ENCODE measurements at regions not wholly inside any gene's neighbourhood (a gene's known extent, or its start where the extent isn't known, plus 50 kb on each side); places are given as distances from the start of the nearest gene placed in this dataset.
"Not testable (repeated sequence)": the region's sequence is repeated elsewhere in the genome, so short reads cannot be mapped to it uniquely, and the experiment has no call there.

DNA sequence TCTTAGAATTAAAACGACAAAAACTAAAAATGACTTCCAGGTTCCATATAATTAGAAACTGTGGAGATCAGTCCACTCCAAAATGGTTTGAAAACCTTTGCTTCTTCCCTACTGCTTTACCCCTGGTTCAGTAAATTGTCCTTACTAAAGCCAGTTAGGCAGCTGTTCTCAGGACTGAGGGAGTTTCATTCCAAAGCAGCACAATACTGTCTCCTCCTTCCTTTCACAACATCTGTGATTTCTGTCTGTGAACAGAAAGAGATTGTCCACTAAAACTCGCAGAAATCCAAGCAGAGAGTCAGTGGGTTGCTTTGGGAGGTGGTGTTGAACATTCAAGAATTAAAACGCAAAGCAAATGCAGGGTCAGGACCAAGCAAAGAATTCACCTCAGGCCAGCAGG is 740.8 kb upstream of the ZNF608 start:
- no peak for DNase-seq

DNA sequence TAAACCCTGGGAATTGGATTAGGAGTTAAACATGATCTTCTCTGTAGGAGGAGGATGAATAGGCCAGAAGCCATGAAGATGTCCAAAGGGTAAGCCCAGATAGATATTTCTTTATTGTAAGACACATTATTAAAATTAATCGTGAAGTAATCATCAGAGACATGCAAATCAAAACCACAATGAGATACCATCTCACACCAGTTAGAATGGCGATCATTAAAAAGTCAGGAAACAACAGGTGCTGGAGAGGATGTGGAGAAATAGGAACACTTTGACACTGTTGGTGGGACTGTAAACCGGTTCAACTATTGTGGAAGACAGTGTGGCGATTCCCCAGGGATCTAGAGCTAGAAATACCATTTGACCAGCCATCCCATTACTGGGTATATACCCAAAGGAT is 741.2 kb upstream of the ZNF608 start:
- not testable (repeated sequence) for DNase-seq

DNA sequence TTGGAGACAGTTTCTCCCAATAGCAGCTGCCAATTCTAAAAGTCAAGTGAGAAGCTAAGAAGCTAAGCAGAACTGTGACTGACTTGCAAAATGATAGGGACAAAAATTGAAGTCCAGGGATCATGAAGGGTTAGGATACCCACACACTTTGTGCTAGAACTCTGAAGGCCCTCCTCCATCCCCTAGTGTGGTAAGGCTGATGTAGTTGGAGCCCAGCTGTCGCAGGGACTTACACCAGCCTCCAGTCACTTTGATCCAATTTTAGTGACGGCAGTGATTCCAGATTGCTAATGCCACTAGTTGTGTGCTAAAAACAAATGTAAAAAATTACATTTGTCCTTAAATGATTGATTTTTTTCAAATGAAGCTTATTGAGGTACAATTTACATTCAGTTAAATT is 742.7 kb upstream of the ZNF608 start:
- no peak for DNase-seq

DNA sequence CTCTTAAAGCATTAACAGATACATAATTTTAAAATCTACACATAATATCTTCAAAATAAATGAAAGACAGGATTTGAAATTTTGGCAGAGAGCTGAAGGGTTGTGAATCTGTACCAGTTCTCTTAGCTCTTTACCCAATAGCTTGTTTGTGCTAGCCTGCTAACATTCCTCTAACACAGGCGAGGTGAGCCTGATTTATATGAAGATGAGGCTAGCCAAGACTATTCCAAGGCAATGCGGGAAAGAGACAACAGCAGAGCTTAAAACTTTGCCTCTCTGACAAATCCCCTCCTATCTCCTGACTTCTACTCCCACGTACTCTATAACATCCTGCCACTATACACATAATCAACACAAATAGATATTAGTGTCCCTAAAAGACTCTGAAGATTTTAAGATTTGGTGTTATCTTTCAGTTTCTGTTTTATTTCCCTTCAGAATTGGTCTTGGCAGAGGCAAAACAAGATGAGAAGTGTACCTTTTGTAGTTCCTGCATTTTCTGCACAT is 745.6 kb upstream of the ZNF608 start:
- no peak for DNase-seq

DNA sequence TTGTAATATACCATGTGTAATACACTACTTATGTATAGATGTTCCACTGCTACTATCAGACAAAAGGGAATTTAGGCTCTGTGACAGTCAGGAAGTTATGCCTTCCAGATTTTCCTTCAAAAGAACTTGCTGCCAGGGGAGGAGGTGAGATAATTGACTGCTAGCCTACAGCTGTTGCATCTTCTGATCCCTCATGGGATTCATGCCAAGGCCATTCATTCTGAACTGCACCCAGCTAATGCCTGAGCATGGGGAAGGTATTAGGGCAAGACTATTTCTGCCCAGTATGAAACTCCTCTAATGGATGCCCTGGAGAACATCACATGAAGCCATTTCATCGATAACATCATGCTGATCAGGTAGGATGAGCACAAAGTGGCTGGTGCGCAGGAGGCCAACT is 746.5 kb upstream of the ZNF608 start:
- no peak for DNase-seq

DNA sequence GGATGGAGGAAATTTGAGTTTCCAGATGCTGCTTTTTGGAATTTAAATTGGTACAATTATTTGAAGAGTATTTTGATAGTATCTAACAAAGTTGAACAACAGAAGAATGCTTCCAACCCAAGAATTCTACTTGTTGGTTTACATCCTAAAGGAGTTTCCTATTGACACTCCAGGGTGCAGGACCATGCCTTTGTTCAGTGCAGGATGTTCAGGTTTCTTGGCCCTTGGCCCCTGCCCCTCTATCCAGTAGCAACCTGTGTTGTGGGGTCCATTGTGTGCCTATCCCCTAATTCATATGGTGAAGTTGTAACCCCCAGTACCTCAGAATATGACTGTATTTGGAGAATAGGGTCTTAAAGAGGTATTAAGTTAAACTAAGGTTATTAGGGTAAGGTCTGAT is 750.0 kb upstream of the ZNF608 start:
- DNase-seq: no peak

DNA sequence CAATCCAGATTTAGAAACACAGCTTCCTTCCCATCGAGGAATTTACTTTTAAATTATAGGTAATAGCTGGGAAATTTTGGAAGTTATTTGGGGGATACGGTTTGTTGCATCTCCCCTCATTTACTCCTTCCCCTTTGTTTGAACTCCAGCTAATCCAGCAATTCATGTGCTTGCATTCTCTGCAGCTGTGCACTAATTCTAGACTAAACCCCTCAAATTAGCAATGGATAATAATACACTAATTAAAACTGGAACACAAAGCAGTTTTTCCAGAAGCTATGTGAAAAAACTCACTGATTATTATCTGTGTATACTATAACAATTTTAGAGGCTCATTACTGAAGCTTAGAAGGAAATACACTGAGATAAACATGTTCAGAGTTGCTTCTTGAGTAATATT is 751.2 kb upstream of the ZNF608 start:
- peak; percentile 43 for DNase-seq

DNA sequence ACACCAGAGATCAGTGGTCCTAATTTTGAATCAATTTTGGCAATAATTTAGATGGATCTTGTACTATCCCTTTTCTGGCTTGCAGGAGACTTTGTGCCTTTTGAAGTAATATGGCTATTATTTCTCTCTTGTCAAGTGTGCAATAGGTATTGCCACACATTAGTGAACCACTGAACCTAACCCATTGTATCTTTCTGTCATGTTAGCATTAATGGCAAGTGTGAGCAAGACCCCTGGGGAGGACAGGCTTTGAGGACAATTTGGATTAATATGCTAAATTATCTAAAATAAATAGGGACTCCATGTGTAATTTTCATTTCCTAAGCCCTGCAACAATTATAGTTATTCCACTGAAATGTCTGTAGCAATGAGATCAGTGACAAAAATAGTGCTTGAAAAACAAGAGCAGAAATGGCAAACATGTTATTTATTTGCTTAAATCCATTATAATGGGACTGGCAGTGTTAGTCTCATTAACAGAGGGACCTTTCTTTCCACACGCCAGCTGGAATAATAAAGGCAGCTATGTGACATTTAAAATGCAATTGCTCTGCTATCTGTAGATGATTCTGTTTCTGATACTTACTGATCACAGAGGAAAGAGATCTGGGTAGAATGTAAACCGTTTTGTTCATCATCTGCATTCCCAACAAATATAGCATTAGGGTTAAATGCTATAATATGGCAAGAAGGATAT is 753.3 kb upstream of the ZNF608 start:
- DNase-seq: no peak

DNA sequence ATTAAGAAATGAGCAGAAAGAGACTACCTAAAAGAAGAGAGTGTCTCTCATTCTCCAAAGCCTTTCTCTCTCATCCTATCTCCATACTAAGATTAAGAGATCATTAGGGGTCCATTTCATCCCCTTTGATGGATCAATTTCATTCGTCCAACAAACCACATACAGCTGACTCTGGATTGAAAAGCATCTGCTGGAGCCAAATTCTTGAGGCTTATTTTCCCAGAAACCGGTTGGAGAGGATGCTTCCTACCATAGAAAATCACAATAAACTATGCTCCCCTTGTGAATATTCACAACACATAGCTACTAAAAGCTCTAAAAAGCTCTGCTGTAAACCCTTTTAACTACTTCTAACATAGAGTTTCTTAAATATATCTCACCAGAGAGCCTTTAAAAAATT is 755.0 kb upstream of the ZNF608 start:
- DNase-seq: no peak

DNA sequence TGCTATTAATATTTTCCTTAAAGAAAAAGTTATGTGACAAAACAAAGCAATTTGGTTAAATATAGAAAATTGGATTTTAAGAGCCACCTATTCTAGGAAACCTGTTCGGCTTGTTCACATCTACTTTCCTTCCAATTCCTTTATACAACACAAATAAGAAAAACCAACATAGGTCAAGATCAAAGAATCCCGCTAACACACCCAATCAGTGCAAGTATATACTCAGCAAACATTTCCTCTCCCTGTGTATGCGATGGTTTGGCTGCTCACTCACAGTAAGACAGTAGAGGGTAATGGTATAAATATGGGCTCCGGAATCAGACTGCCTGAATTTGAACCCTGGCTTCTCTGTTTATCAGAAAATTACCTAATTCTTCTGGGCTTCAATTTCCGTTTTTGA is 757.5 kb upstream of the ZNF608 start:
- DNase-seq: no peak

DNA sequence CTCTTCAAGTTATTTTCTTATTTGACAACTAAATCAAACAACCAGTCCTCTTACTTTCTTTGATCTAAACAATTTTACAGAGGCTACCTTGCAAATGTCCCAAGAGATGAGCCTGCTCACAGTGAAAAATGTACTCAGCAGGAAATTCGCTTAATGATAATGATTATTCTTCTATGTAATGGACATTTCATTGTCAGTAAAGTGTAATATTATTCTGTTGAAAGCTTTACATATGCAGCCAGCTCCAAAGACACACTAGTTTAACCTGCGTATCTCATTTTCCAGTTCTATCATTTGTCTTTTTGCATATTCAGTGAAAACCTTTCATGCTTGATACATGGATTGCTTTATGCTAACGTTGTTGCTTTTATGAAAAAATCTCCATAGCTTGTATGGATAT is 758.7 kb upstream of the ZNF608 start:
- DNase-seq: no peak

DNA sequence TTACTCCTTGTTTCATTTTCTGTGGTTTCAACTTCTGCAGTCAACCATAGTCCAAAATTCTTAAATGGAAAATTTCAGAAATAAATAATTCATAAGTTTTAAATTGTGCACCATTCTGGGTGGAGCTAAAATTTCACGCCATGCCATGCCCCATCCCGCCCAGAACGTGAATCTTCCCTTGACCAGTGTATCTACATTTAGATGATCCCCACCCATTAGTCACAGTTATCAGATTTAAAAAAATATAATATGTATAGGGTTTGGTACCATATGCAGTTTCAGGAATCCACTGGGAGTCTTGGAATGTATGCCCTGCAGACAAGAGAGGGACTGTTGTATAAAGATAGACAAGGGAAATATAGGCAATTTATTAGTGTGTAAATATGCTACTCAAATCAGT is 759.7 kb upstream of the ZNF608 start:
- no peak for DNase-seq

DNA sequence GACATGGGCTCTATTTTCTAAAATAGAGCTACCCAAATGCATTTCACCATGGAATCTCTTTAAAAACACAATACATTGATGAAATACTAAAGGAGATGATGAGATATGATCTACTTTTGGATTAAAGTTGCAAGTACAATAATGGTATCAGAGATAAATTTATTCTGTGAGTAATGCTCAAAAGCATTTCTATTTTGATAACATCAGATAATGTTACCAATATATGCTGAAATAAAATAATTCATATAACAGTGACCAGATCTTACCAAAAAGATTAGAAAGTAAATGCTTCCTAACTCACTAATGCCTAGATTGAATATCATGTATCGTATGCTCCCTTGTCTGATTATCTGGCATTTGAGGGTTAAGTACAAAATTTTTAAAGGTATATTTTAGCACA is 761.8 kb upstream of the ZNF608 start:
- DNase-seq: no peak

DNA sequence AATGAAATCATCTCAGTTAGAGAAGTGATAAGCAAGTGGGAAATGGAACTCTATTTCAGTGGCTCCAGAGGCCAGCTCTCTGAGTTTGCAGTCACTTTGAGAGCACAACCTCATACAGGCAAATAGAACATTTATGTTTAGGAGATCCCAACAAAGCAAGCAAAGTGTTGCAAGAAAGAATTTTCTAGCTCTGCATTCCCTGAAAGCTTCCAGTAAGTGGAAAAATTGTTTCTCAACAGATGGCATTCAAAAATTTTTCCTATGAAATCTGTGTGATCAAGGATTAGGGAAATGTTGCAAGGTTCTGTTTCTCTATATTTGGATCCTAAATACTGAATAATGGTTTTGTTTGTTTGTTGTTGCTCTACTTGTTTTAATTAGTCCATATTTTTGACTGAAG is 764.2 kb upstream of the ZNF608 start:
- DNase-seq: no peak

DNA sequence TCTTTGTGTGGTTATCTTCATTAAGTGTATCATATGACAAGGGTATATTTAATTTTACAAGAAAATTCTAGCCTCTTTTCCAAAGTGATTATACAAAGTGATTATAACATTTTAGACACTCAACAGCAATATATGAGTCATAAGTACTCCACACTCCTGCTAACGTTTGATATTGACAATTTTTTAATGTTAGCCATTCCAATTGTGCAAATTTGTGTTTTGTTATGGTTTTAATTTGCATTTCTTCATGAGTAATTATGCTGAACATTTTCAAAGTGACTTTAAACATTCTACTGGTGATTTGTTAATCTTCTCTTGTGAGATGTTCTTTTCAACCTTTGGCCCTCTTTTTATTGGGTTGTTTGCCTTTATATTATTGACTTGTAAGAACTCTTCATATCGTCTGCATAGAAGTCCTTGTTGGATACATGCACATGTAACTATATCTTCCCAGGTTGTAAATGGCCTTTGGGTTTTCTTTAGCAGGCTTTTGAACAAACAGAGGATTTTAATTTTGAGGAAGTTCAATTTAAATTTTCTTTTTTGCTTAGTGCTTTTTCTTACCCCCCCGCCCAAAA is 771.6 kb upstream of the ZNF608 start:
- no peak for DNase-seq

DNA sequence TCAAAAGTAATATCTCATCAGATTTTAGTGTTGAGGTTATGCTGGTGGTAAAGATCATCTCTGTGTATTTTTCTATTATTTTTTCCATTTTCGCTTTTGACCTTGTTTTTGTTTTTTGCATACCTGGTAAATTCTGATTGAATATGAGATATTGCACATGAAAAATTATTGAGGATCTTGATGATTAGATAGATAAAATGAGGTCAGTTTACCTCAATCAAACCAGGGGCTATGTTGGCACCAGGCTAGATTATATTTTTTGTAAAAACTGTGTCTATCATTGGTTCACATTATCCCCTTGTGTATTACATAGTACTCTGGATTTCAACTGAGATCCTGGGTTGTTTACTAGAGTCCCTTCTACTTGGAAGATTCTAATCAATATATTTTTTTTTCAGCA is 774.9 kb upstream of the ZNF608 start:
- no peak for DNase-seq

DNA sequence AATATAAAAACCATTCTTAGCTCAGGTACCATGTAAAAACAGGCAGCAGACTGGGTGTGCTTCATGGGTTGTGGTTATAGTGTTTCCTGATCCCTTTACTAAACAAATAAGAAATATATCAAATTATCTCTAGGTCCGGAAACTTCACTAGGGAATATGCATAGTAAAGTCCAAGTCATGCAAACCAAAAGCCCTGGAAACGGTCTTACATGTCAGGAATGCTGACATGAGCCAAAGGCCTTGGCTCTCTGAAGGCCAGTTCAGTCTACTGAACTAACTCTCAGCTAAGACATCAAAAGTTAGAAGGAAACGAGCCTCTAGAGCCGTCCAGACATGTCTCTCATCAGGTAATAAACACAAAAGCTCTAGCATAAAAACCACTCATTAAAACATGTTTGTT is 778.9 kb upstream of the ZNF608 start:
- DNase-seq: no peak

DNA sequence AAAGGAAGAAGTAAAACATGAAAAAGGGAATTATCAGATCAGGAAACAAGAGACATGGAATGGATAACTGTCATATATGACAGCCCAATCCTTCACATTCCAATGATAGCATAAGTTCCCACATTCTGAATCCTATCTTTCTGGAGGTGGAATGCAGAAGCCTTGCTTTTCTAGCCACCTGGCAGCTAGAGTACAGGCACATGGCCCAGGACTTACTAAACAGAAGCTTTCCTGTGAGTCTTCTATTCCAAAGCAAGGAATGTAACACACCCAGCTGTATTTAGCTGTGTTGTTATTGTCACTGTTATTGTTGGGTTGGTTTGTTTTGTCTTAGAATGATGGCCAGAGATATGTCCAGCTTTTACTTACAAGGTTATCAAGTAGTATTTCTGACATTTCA is 780.5 kb upstream of the ZNF608 start:
- no peak for DNase-seq

DNA sequence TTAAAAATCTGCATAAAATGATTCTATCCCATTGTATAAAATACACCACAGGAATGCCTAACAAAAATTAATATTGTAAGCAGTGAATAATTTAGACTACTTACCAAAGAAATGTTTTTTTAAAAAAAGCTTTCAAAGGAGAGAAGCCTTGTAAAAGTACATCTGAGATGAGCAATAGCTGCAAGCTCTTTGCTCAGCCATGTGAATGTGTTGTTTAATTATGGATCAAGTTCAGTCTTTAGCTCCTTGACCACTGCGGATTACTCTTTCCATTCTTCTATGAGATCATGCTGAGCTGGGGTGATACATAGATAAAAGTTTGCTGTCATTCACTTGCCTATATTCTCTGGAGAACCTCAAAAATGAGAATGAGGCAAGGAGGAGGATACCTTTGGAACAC is 782.4 kb upstream of the ZNF608 start:
- DNase-seq: peak; percentile 33

DNA sequence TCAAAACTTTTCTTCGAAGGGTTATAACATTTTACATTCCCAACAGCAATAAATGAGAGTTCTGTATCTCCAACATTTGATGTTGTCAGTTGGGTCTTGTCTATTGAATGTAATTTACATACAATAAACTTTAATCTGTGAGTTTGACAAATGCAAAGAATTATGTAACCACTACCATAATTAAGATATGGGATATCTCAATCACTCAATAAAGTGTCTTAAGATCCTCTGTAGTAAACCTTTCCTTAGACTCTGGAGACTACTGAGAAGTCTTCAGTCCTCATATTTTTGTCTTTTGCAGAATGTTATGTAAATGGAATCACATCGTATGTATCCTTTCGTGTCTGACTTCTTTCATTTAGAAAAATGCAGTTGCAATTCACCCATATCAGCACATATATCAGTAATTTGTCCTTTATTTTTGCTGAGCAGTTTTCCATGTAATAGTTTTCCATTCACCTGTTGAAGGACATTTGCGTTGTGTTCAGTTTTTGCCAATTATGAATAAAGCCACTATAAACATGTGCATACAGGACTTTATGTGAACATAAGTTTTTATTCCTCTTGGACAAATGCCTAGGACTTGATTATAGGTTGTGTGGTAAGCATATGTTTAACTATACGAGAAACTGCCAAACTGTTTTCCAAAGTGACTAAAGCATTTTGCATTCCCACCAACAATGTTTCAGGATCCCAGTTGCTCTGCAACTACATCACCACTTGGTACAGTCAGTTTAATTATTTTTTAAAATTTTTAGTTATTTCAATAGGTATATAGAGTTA is 784.6 kb upstream of the ZNF608 start:
- no peak for DNase-seq

DNA sequence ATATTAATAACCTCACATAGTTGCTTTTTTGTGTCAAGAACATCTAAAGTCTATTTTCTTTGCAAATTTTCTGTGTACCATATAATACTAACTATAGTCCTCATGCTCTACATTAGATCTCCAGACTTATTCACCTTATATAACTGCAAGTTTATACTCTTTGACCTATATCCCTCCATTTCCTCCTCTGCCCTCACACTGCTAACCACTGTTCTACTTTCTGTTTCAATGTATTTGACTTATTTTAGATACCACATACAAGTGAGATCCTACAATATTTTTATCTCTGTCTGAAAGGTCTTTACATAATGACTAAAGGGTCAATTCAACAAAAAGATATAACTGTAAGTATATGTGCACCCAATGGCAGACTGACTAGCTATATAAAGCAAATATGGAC is 789.7 kb upstream of the ZNF608 start:
- DNase-seq: no peak

DNA sequence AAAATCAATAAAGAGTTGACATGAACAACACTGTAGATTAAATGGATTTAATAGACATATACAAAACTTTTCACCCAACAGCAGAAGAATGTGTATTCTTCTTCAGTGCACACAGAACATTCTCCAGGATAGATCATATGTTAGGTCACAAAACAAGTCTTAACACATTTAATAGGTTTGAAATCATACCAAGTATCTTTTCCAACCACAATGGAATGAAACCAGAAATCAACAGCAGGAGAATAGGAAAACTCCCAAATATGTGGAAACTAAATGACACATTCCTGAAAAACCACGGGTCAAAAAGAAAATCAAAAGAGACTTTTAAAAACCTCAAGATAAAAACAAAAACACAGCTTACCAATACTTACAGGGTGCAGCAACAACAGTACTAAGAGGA is 790.1 kb upstream of the ZNF608 start:
- DNase-seq: no peak

DNA sequence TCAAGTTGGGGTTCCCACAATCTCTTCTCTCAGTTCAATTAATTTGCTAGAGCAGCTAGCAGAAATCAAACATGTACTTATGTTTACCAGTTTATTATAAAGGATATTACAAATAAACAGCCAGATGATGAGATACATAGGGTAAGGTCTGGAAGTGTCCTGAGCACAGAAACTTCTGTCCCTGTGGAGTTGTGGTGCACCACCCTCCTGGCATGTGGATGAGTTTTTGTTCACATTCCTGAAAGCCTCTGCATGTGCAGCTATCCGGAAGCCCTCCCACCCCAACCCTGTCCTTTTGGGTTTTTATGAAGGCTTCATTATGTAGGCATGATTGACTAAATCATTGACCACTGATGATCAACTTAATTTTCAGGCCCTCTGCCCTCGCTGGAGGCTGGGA is 791.2 kb upstream of the ZNF608 start:
- no peak for DNase-seq

DNA sequence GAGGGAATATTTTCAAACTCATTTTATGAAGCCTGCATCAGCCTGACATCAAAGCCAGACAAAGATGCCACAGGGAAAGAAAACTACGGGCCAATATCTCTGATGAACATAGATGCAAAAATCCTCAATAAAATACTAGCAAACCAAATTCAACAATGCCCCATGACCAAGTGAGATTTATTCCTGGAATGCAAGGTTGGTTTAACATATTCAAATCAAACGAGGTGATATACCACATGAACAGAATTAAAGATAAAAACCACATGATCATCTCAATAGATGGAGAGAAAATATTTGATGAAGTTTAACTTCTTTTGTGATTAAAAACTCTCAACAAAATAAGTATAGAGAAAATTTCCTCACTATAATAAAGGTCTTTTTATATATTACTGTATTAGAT is 792.0 kb upstream of the ZNF608 start:
- no peak for DNase-seq

Measured in eye (tissue), 1 donor.